Esophagus muscularis mucosa (tissue), 4 donors: ENCODE measurements at regions not wholly inside any gene's neighbourhood (a gene's known extent, or its start where the extent isn't known, plus 50 kb on each side); places are given as distances from the start of the nearest gene placed in this dataset.

Source experiments
- DNase-seq: peaks from one replicate; pipeline ENCODE4 v3.0.0-alpha.2; 2017; ENCODE audit errors: extremely low spot score
- H3K27ac ChIP-seq, 4 donors: fragments of 200-600 bp; sonication (generic); replicated peaks in 1 of 4; 1 replicate in 3 of 4; 2 replicates in 1 of 4; pipeline ENCODE4 v1.5.1; 2016 to 2019; ENCODE audit warnings: mild to moderate bottlenecking in 1 of 4
- H3K27me3 ChIP-seq, 4 donors: fragments of 200-600 bp; sonication (generic); one replicate each; pipeline versions ENCODE4 v1.5.1 to v1.6.0; 2016 to 2019
- H3K36me3 ChIP-seq, 4 donors: fragments of 200-600 bp; sonication (generic); one replicate each; pipeline ENCODE4 v1.5.1; 2016 to 2019
- H3K4me1 ChIP-seq, 4 donors: fragments of 200-600 bp; sonication (generic); one replicate each; pipeline ENCODE4 v1.5.1; 2016 to 2019
- H3K4me3 ChIP-seq, 4 donors: fragments of 200-600 bp; sonication (generic); 1 replicate in 2 of 4; 2 replicates in 2 of 4; pipeline ENCODE4 v1.5.1; 2016 to 2019; ENCODE audit warnings: mild to moderate bottlenecking in 4 of 4, moderate library complexity in 1 of 4
- H3K9me3 ChIP-seq, 4 donors: fragments of 200-600 bp; sonication (generic); 1 replicate in 3 of 4; 2 replicates in 1 of 4; pipeline ENCODE4 v1.5.1; 2016 to 2019
- CTCF ChIP-seq, 3 experiments: fragments of 200-600 bp in 2 of 3; fragments of 450-650 bp in 1 of 3; sonication (generic) in 2 of 3; IDR thresholded peaks; one replicate each; pipeline ENCODE4 v1.5.1; 2017 to 2019; ENCODE audit warnings: antibody characterized with exemption in 3 of 3, mild to moderate bottlenecking in 2 of 3, moderate library complexity in 1 of 3
- EP300 ChIP-seq: sonication (generic); formaldehyde crosslinking; IDR thresholded peaks from one replicate; pipeline ENCODE4 v1.6.1; 2017; ENCODE audit warnings: antibody characterized with exemption
- POLR2A ChIP-seq: fragments of 450-650 bp; IDR thresholded peaks from one replicate; pipeline ENCODE4 v1.6.1; 2017; ENCODE audit warnings: antibody characterized with exemption, moderate library complexity, mild to moderate bottlenecking, low read depth
- POLR2AphosphoS5 ChIP-seq, 2 donors: sonication (generic); formaldehyde crosslinking; IDR thresholded peaks; one replicate each; pipeline ENCODE4 v1.6.1; 2017; ENCODE audit warnings: antibody characterized with exemption in 2 of 2
- WGBS: methylation state at CpG from one replicate; pipeline ENCODE4 v1.1.5; 2018; 5-methylcytosine and 5-hydroxymethylcytosine counted together
- intact Hi-C: fragments of 100-400 bp; cut with DNase I; formaldehyde crosslinking; loops from one replicate; pipeline ENCODE4 v1.15.1; 2023

- H3K9me3 ChIP-seq = no peaks in the 10 kb centered on the region
- no peaks in the 10 kb centered on the region for H3K27me3 ChIP-seq
- no peak for TF ChIP-seq POLR2AphosphoS5 (IDR thresholded peaks at IDR 0.05)
- TF ChIP-seq EP300 = no peak
- no peak for TF ChIP-seq POLR2A
- TF ChIP-seq CTCF (IDR thresholded peaks at IDR 0.05) = no peak
- no peaks in the 10 kb centered on the region for H3K4me1 ChIP-seq
- H3K27ac ChIP-seq = no peak overlapping the region
- no peaks in the 10 kb centered on the region for H3K36me3 ChIP-seq
- no peak overlapping the region for H3K4me3 ChIP-seq
- WGBS = 84% methylated on average over 3 of the region's 3 CpGs
- DNase-seq = no peak
- intact Hi-C loops = loop anchor here (10.0 kb wide), 1 partner anchor 285 kb away; no protein-coding TSS in a partner anchor
Measured at GRCh38 chr3:43219616-43220015, 66.7 kb upstream of the SNRK start.

GRCh38 chr3:43218921-43219320, 67.4 kb upstream of the SNRK start:
- Histone ChIP-seq H3K4me3 (no peak overlapping the region), H3K4me1 (no peaks in the 10 kb centered on the region), H3K27ac (no peak overlapping the region), H3K27me3 (no peaks in the 10 kb centered on the region), H3K36me3 (no peaks in the 10 kb centered on the region), H3K9me3 (no peaks in the 10 kb centered on the region)
- DNase-seq = peak; percentile 91
- TF ChIP-seq CTCF (IDR thresholded peaks at IDR 0.05) (no peak), POLR2A (no peak), EP300 (no peak), POLR2AphosphoS5 (IDR thresholded peaks at IDR 0.05) (no peak)
- intact Hi-C loops = no loop called here
- 74% methylated on average over 2 of the region's 2 CpGs for WGBS

GRCh38 chr3:43218156-43218555, 68.2 kb upstream of the SNRK start:
- Histone ChIP-seq H3K4me3 (no peak overlapping the region), H3K27me3 (no peaks in the 10 kb centered on the region), H3K36me3 (no peaks in the 10 kb centered on the region), H3K9me3 (no peaks in the 10 kb centered on the region), H3K4me1 (no peaks in the 10 kb centered on the region), H3K27ac (no peak overlapping the region)
- TF ChIP-seq CTCF (IDR thresholded peaks at IDR 0.05) = no peak
- TF ChIP-seq POLR2AphosphoS5 (IDR thresholded peaks at IDR 0.05) = no peak
- no peak for TF ChIP-seq POLR2A
- TF ChIP-seq EP300 = no peak
- no peak for DNase-seq
- intact Hi-C loops = no loop called here

DNA sequence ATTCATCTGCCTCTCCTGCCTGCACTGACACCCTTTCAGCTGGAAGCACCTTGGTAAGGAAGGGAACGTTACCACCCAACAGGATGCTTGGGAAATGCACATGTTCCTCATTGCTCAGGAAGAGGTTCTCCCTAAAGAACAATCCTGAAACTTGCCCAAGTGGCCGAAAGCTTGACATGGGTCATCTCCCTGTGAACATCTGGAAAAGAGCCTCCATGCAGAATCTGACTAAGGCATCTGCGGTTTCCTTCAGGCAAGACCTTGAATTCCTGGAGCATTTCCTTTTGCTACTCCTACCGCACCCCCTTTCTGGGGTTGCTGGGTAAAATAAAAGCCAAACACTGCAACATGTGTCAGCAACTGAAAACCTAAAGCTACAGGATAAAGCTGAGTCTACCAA, 68.7 kb upstream of the SNRK start:
- DNase-seq = peak; percentile 64
- no peaks in the 10 kb centered on the region for H3K27me3 ChIP-seq
- intact Hi-C loops = no loop called here
- H3K4me3 ChIP-seq = no peak overlapping the region
- H3K9me3 ChIP-seq = no peaks in the 10 kb centered on the region
- H3K4me1 ChIP-seq = no peaks in the 10 kb centered on the region
- WGBS = 83% methylated on average over 4 of the region's 4 CpGs
- no peak overlapping the region for H3K27ac ChIP-seq
- no peaks in the 10 kb centered on the region for H3K36me3 ChIP-seq
- no peak for TF ChIP-seq POLR2A
- no peak for TF ChIP-seq EP300
- TF ChIP-seq CTCF (IDR thresholded peaks at IDR 0.05) = no peak

- 95% methylated on average over 3 of the region's 3 CpGs for WGBS
- Histone ChIP-seq H3K4me3 (no peak overlapping the region), H3K36me3 (no peaks in the 10 kb centered on the region), H3K27ac (no peak overlapping the region), H3K4me1 (no peaks in the 10 kb centered on the region), H3K27me3 (no peaks in the 10 kb centered on the region), H3K9me3 (no peaks in the 10 kb centered on the region)
- intact Hi-C loops = no loop called here
- TF ChIP-seq POLR2A = no peak
- no peak for TF ChIP-seq EP300
- TF ChIP-seq POLR2AphosphoS5 (IDR thresholded peaks at IDR 0.05) = no peak
- no peak for TF ChIP-seq CTCF (IDR thresholded peaks at IDR 0.05)
- DNase-seq = no peak
Measured at GRCh38 chr3:43217206-43217605, 69.1 kb upstream of the SNRK start.
